ENCODE measurements at regions not wholly inside any gene's neighbourhood (a gene's known extent, or its start where the extent isn't known, plus 50 kb on each side); places are given as distances from the start of the nearest gene placed in this dataset.

GRCh38 chr9:134987376-134987775 lies 69.7 kb upstream of the FCN1 start:
- Histone ChIP-seq H3K4me3 (no peak overlapping the region), H3K9ac (ENCODE audit: control insufficient read depth, insufficient read depth, low read length) (no peak overlapping the region), H3K4me1 (ENCODE audit: control insufficient read depth, insufficient read depth, low read length) (no peaks in the 10 kb centered on the region), H4K20me1 (ENCODE audit: control insufficient read depth, insufficient read depth) (no peaks in the 10 kb centered on the region), H3K36me3 (ENCODE audit: control insufficient read depth in 2 of 2, insufficient read depth in 2 of 2, low read length in 1 of 2) (no peaks in the 10 kb centered on the region), H3K79me2 (ENCODE audit: control insufficient read depth, insufficient read depth, low read length) (no peaks in the 10 kb centered on the region), H3K27ac (ENCODE audit: control insufficient read depth, insufficient read depth) (no peak overlapping the region), H3K9me3 (replicated peaks; ENCODE audit: control insufficient read depth, insufficient read depth, low read length) (peaks cover 5% of the 10 kb centered on the region; the same call in 2 of the 3 replicates), H3K4me2 (ENCODE audit: control insufficient read depth, insufficient read depth) (no peak overlapping the region), H3K27me3 (replicated peaks in 1 of 2; ENCODE audit: control insufficient read depth in 2 of 2, insufficient read depth in 2 of 2, low read length in 1 of 2) (no peaks in the 10 kb centered on the region), H2AFZ (ENCODE audit: control insufficient read depth, low read depth, low read length) (no peak overlapping the region)
- DNase-seq (ENCODE audit: low read depth, low spot score), result no peak
- ChIA-PET SMC1A (ENCODE audit: uncharacterized antibody, unreplicated experiment) (no interaction called here), POLR2A (no interaction called here), RAD21 (ENCODE audit: unreplicated experiment) (no interaction called here), CTCF (no interaction called here)
- WGBS (ENCODE audit: insufficient coverage, insufficient replicate concordance, low lambda C conversion rate, missing lambda C conversion rate), result 32% methylated on average over 6 of the region's 6 CpGs
- ATAC-seq, result no peak
- intact Hi-C loops (cut with micrococcal nuclease; ENCODE audit: unreplicated experiment) (loop anchor here (5.0 kb wide), 1 partner anchor 130 kb away; no protein-coding TSS in a partner anchor), in situ Hi-C loops (cut with MboI) (no loop called here)
- TF ChIP-seq, protein P1, sequence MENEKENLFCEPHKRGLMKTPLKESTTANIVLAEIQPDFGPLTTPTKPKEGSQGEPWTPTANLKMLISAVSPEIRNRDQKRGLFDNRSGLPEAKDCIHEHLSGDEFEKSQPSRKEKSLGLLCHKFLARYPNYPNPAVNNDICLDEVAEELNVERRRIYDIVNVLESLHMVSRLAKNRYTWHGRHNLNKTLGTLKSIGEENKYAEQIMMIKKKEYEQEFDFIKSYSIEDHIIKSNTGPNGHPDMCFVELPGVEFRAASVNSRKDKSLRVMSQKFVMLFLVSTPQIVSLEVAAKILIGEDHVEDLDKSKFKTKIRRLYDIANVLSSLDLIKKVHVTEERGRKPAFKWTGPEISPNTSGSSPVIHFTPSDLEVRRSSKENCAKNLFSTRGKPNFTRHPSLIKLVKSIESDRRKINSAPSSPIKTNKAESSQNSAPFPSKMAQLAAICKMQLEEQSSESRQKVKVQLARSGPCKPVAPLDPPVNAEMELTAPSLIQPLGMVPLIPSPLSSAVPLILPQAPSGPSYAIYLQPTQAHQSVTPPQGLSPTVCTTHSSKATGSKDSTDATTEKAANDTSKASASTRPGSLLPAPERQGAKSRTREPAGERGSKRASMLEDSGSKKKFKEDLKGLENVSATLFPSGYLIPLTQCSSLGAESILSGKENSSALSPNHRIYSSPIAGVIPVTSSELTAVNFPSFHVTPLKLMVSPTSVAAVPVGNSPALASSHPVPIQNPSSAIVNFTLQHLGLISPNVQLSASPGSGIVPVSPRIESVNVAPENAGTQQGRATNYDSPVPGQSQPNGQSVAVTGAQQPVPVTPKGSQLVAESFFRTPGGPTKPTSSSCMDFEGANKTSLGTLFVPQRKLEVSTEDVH (IDR thresholded peaks at IDR 0.05; ENCODE audit: low read depth, partially characterized antibody), result no peak
- TF ChIP-seq REST (IDR thresholded peaks at IDR 0.05; ENCODE audit: low read depth, low read length), result no peak
- TF ChIP-seq, protein P2, sequence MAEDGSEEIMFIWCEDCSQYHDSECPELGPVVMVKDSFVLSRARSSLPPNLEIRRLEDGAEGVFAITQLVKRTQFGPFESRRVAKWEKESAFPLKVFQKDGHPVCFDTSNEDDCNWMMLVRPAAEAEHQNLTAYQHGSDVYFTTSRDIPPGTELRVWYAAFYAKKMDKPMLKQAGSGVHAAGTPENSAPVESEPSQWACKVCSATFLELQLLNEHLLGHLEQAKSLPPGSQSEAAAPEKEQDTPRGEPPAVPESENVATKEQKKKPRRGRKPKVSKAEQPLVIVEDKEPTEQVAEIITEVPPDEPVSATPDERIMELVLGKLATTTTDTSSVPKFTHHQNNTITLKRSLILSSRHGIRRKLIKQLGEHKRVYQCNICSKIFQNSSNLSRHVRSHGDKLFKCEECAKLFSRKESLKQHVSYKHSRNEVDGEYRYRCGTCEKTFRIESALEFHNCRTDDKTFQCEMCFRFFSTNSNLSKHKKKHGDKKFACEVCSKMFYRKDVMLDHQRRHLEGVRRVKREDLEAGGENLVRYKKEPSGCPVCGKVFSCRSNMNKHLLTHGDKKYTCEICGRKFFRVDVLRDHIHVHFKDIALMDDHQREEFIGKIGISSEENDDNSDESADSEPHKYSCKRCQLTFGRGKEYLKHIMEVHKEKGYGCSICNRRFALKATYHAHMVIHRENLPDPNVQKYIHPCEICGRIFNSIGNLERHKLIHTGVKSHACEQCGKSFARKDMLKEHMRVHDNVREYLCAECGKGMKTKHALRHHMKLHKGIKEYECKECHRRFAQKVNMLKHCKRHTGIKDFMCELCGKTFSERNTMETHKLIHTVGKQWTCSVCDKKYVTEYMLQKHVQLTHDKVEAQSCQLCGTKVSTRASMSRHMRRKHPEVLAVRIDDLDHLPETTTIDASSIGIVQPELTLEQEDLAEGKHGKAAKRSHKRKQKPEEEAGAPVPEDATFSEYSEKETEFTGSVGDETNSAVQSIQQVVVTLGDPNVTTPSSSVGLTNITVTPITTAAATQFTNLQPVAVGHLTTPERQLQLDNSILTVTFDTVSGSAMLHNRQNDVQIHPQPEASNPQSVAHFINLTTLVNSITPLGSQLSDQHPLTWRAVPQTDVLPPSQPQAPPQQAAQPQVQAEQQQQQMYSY (CRISPR knock-in tag; IDR thresholded peaks at IDR 0.05), result no peak
- no TSS peak for BruUV-seq (replicated peaks)
- no peak for FAIRE-seq
